GM12878 (cell line): ENCODE measurements at regions not wholly inside any gene's neighbourhood (a gene's known extent, or its start where the extent isn't known, plus 50 kb on each side); places are given as distances from the start of the nearest gene placed in this dataset.

Source experiments
- ATAC-seq: fragments of 200-7000 bp; cut with Tn5 transposase; 3 replicates; pipeline ENCODE4 v1.9.1; 2020; ENCODE audit warnings: mild to moderate bottlenecking, moderate library complexity
- BruUV-seq: library from RNA; stranded (reverse); fragments of 400-500 nt; replicated peaks from 2 replicates; lab custom pipeline; 2021; lab: Mats Ljungman, UMichigan
- CTCF ChIA-PET: fragments of 300-600 bp; sonication (Branson Sonifier 250); formaldehyde crosslinking; extraction: SDS; loops from one replicate; lab custom pipeline; 2021; ENCODE audit warnings: inconsistent platforms; lab: Yijun Ruan, JAX
- POLR2A ChIA-PET: fragments of 350-600 bp; formaldehyde crosslinking; extraction: SDS; loops from one replicate; lab custom pipeline; 2021; ENCODE audit warnings: inconsistent platforms; lab: Charles Lee
- RAD21 ChIA-PET: fragments of 300-600 bp; sonication (Branson Sonifier 250); formaldehyde crosslinking; loops from one replicate; lab custom pipeline; 2023; ENCODE audit warnings: antibody characterized with exemption; ENCODE audit not compliant: unreplicated experiment; lab: Charles Lee
- SMC1A ChIA-PET: fragments of 300-600 bp; sonication (Branson Sonifier 250); formaldehyde crosslinking; loops from one replicate; lab custom pipeline; 2023; ENCODE audit not compliant: unreplicated experiment, uncharacterized antibody; lab: Charles Lee
- DNase-seq: peaks from one replicate; pipeline ENCODE4 v3.0.0-alpha.2; 2011; ENCODE audit warnings: low read depth, low spot score
- FAIRE-seq: peaks from 3 replicates; lab custom pipeline; 2011; peaks lifted over from hg19 to GRCh38; lab: Jason Lieb, UNC
- H2AFZ ChIP-seq: 2 replicates; pipeline ENCODE4 v1.6.0; 2011; ENCODE audit warnings: low read depth, low read length, control low read depth; ENCODE audit not compliant: control insufficient read depth
- H3K27ac ChIP-seq: 2 replicates; pipeline ENCODE4 v1.5.1; 2011; ENCODE audit warnings: control low read depth; ENCODE audit not compliant: control insufficient read depth, insufficient read depth
- H3K27me3 ChIP-seq, 2 experiments: replicated peaks in 1 of 2; 2 replicates each; pipeline versions ENCODE4 v1.6.0 to v1.6.1; 2011; ENCODE audit warnings: low read length in 1 of 2; ENCODE audit not compliant: control insufficient read depth in 2 of 2, insufficient read depth in 2 of 2
- H3K36me3 ChIP-seq, 2 experiments: 2 replicates each; pipeline ENCODE4 v1.5.1; 2011; ENCODE audit warnings: low read length in 1 of 2; ENCODE audit not compliant: control insufficient read depth in 2 of 2, insufficient read depth in 2 of 2
- H3K4me1 ChIP-seq: 2 replicates; pipeline ENCODE4 v1.6.1; 2011; ENCODE audit warnings: mild to moderate bottlenecking, low read length, moderate library complexity, mixed read lengths; ENCODE audit not compliant: control insufficient read depth, insufficient read depth
- H3K4me2 ChIP-seq: 2 replicates; pipeline ENCODE4 v1.6.0; 2011; ENCODE audit warnings: control low read depth; ENCODE audit not compliant: control insufficient read depth, insufficient read depth
- H3K4me3 ChIP-seq: fragments of 200-600 bp; sonication (generic); 2 replicates; pipeline ENCODE4 v1.5.1; 2016
- H3K79me2 ChIP-seq: 2 replicates; pipeline ENCODE4 v1.6.0; 2011; ENCODE audit warnings: low read length; ENCODE audit not compliant: control insufficient read depth, insufficient read depth
- H3K9ac ChIP-seq: 2 replicates; pipeline ENCODE4 v1.8.0; 2011; ENCODE audit warnings: low read length, control low read depth, mixed read lengths; ENCODE audit not compliant: control insufficient read depth, insufficient read depth
- H3K9me3 ChIP-seq: replicated peaks from 3 replicates; pipeline ENCODE4 v1.5.1; 2011; ENCODE audit warnings: mild to moderate bottlenecking, low read length; ENCODE audit not compliant: control insufficient read depth, insufficient read depth
- H4K20me1 ChIP-seq: 2 replicates; pipeline ENCODE4 v1.6.0; 2011; ENCODE audit not compliant: control insufficient read depth, insufficient read depth
- BHLHE40 ChIP-seq, 2 experiments: fragments of 450-650 bp in 1 of 2; IDR thresholded peaks; 2 replicates each; pipeline ENCODE4 v1.6.1; 2011 to 2017; ENCODE audit warnings: low read depth in 2 of 2, borderline replicate concordance in 1 of 2, improper control_type of control experiment in 1 of 2, low read length in 1 of 2, mild to moderate bottlenecking in 1 of 2
- CBX3 ChIP-seq: fragments of 200-600 bp; sonication (generic); IDR thresholded peaks from 2 replicates; pipeline ENCODE4 v1.6.1; 2016; ENCODE audit warnings: low read depth, borderline replicate concordance
- EED ChIP-seq: sonication (generic); IDR thresholded peaks from 2 replicates; pipeline ENCODE4 v1.6.1; 2016; ENCODE audit warnings: antibody characterized with exemption, low read depth
- MTA2 ChIP-seq: fragments of 450-650 bp; IDR thresholded peaks from 2 replicates; pipeline ENCODE4 v1.6.1; 2016; ENCODE audit warnings: low read depth, mild to moderate bottlenecking, moderate library complexity
- RAD51 ChIP-seq: fragments of 450-650 bp; IDR thresholded peaks from 2 replicates; pipeline ENCODE4 v1.6.1; 2016; ENCODE audit warnings: moderate library complexity, mild to moderate bottlenecking, inconsistent platforms
- SPI1 ChIP-seq: IDR thresholded peaks from 2 replicates; pipeline ENCODE4 v1.6.1; 2011; ENCODE audit warnings: low read depth, mild to moderate bottlenecking, low read length, moderate library complexity, borderline replicate concordance; ENCODE audit not compliant: insufficient read depth
- WGBS: methylation state at CpG from one replicate; pipeline ENCODE4 v1.1.6; 2016; ENCODE audit warnings: low lambda C conversion rate; ENCODE audit not compliant: insufficient replicate concordance, insufficient coverage; ENCODE audit errors: missing lambda C conversion rate; 5-methylcytosine and 5-hydroxymethylcytosine counted together
- in situ Hi-C: fragments of 300-500 bp; cut with MboI; formaldehyde crosslinking; loops from 9 replicates; pipeline ENCODE4 v1.14.3; 2018; ENCODE audit warnings: mixed read lengths
- intact Hi-C: fragments of 100-400 bp; cut with micrococcal nuclease; formaldehyde crosslinking; loops from one replicate; pipeline ENCODE4 v1.14.2; 2022; ENCODE audit not compliant: unreplicated experiment
- TF ChIP-seq, protein P1 (sequence below): fragments of 450-650 bp; IDR thresholded peaks from 2 replicates; pipeline ENCODE4 v1.6.1; 2016; ENCODE audit warnings: mild to moderate bottlenecking, moderate library complexity, borderline replicate concordance
- TF ChIP-seq, protein P2 (sequence below): fragments of 450-650 bp; IDR thresholded peaks from 2 replicates; pipeline ENCODE4 v1.6.1; 2017; ENCODE audit warnings: mild to moderate bottlenecking, moderate library complexity

DNA sequence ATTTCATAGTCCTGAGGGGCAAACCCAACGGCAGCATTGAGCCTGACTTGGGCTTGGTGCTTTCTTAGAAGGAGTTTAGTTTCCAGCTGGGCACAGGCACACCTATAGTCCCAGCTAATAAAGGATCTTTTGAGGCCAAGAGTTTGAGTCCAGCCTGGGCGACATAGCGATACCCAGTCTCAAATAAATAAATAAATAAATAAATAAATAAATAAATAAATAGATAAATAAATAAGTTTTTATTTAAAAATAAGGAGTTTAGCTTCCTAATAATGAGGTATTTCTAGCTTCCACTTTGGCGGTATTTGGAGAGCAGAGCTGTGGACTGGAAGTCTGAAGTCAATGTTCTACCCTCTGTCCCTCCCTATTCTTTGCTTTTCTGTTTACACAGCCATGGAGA lies 186.6 kb downstream of the URB2 start (continued):
- TF ChIP-seq BHLHE40 (IDR thresholded peaks at IDR 0.05; ENCODE audit: borderline replicate concordance in 1 of 2, low read depth in 2 of 2, low read length in 1 of 2) (no peak), EED (no peak), RAD51 (no peak), MTA2 (no peak)
- TF ChIP-seq, protein P1, sequence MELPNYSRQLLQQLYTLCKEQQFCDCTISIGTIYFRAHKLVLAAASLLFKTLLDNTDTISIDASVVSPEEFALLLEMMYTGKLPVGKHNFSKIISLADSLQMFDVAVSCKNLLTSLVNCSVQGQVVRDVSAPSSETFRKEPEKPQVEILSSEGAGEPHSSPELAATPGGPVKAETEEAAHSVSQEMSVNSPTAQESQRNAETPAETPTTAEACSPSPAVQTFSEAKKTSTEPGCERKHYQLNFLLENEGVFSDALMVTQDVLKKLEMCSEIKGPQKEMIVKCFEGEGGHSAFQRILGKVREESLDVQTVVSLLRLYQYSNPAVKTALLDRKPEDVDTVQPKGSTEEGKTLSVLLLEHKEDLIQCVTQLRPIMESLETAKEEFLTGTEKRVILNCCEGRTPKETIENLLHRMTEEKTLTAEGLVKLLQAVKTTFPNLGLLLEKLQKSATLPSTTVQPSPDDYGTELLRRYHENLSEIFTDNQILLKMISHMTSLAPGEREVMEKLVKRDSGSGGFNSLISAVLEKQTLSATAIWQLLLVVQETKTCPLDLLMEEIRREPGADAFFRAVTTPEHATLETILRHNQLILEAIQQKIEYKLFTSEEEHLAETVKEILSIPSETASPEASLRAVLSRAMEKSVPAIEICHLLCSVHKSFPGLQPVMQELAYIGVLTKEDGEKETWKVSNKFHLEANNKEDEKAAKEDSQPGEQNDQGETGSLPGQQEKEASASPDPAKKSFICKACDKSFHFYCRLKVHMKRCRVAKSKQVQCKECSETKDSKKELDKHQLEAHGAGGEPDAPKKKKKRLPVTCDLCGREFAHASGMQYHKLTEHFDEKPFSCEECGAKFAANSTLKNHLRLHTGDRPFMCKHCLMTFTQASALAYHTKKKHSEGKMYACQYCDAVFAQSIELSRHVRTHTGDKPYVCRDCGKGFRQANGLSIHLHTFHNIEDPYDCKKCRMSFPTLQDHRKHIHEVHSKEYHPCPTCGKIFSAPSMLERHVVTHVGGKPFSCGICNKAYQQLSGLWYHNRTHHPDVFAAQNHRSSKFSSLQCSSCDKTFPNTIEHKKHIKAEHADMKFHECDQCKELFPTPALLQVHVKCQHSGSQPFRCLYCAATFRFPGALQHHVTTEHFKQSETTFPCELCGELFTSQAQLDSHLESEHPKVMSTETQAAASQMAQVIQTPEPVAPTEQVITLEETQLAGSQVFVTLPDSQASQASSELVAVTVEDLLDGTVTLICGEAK: no peak

DNA sequence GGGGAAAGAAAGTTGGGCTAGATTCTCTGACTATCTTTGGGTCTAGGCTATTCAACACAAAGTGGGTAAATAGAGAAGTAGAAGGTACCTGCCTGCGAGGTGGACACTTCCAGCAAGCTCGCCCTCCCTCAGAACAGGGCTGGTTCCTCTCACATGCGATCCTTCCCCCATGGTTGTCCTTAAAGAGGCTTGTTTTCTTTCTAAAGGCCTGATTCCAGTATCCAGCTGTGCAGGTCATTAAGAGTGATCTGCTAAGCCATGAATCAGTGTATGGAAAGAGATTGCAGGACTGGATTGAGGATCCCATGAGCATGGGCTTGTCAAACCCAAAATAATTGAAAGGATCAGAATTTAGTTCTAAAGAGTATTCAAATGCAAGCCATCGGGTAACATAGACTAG lies 189.0 kb downstream of the URB2 start:
- Histone ChIP-seq H3K4me1 (no peaks in the 10 kb centered on the region), H3K27me3 (no peaks in the 10 kb centered on the region), H4K20me1 (no peaks in the 10 kb centered on the region), H3K79me2 (no peaks in the 10 kb centered on the region), H3K9me3 (no peaks in the 10 kb centered on the region; the same call in 2 of the 3 replicates), H3K9ac (no peak overlapping the region), H3K4me2 (no peak overlapping the region), H2AFZ (no peak overlapping the region), H3K27ac (no peak overlapping the region), H3K36me3 (no peaks in the 10 kb centered on the region), H3K4me3 (no peak overlapping the region)
- RAD21 ChIA-PET: no interaction called here
- SMC1A ChIA-PET: interaction anchor here (1.0 kb wide), 1 partner anchor 32 kb away, joined by 3 read pairs; no protein-coding TSS in a partner anchor
- no peak for TF ChIP-seq SPI1
- TF ChIP-seq CBX3: no peak
- TF ChIP-seq, protein P2, sequence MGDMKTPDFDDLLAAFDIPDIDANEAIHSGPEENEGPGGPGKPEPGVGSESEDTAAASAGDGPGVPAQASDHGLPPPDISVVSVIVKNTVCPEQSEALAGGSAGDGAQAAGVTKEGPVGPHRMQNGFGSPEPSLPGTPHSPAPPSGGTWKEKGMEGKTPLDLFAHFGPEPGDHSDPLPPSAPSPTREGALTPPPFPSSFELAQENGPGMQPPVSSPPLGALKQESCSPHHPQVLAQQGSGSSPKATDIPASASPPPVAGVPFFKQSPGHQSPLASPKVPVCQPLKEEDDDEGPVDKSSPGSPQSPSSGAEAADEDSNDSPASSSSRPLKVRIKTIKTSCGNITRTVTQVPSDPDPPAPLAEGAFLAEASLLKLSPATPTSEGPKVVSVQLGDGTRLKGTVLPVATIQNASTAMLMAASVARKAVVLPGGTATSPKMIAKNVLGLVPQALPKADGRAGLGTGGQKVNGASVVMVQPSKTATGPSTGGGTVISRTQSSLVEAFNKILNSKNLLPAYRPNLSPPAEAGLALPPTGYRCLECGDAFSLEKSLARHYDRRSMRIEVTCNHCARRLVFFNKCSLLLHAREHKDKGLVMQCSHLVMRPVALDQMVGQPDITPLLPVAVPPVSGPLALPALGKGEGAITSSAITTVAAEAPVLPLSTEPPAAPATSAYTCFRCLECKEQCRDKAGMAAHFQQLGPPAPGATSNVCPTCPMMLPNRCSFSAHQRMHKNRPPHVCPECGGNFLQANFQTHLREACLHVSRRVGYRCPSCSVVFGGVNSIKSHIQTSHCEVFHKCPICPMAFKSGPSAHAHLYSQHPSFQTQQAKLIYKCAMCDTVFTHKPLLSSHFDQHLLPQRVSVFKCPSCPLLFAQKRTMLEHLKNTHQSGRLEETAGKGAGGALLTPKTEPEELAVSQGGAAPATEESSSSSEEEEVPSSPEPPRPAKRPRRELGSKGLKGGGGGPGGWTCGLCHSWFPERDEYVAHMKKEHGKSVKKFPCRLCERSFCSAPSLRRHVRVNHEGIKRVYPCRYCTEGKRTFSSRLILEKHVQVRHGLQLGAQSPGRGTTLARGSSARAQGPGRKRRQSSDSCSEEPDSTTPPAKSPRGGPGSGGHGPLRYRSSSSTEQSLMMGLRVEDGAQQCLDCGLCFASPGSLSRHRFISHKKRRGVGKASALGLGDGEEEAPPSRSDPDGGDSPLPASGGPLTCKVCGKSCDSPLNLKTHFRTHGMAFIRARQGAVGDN: no peak
- in situ Hi-C loops: no loop called here
- DNase-seq (no peak), FAIRE-seq (no peak), ATAC-seq (no peak)
- 30% methylated on average over 4 of the region's 4 CpGs for WGBS
- POLR2A ChIA-PET: interaction anchor here (1.4 kb wide), 1 partner anchor 12 kb away, joined by 3 read pairs; no protein-coding TSS in a partner anchor
- no TSS peak for BruUV-seq
- CTCF ChIA-PET: no interaction called here
- intact Hi-C loops: no loop called here
